Natural killer cell (primary cell): ENCODE measurements at regions not wholly inside any gene's neighbourhood (a gene's known extent, or its start where the extent isn't known, plus 50 kb on each side); places are given as distances from the start of the nearest gene placed in this dataset.

Experiments
- ATAC-seq, 3 donors: fragments of 150-1000 bp in 2 of 3; fragments of 200-7000 bp in 1 of 3; cut with Tn5 transposase; 1 replicate in 1 of 3; 2 replicates in 2 of 3; pipeline ENCODE4 v1.10.0; 2021; ENCODE audit warnings: mild to moderate bottlenecking in 2 of 3, moderate library complexity in 2 of 3
- DNase-seq, 2 donors: peaks; one replicate each; pipeline versions ENCODE4 v3.0.0 to v3.0.0-alpha.2; 2013 to 2021; ENCODE audit warnings: mixed read lengths in 1 of 2
- H3K27ac ChIP-seq: one replicate; pipeline ENCODE4 v1.5.1; 2013; ENCODE audit warnings: mild to moderate bottlenecking, low read length
- H3K27me3 ChIP-seq: one replicate; pipeline ENCODE4 v1.6.1; 2013; ENCODE audit warnings: low read length; ENCODE audit not compliant: control insufficient read depth, insufficient read depth
- H3K36me3 ChIP-seq: one replicate; pipeline ENCODE4 v1.6.1; 2013; ENCODE audit warnings: low read length; ENCODE audit not compliant: control insufficient read depth, insufficient read depth
- H3K4me1 ChIP-seq: one replicate; pipeline ENCODE4 v1.6.1; 2013; ENCODE audit warnings: low read length; ENCODE audit not compliant: control insufficient read depth, insufficient read depth
- H3K4me3 ChIP-seq: one replicate; pipeline ENCODE4 v1.5.1; 2013; ENCODE audit warnings: low read length
- H3K9me3 ChIP-seq: one replicate; pipeline ENCODE4 v1.6.1; 2013; ENCODE audit warnings: low read length; ENCODE audit not compliant: control insufficient read depth, insufficient read depth
- H3K27ac Mint-ChIP-seq, 2 donors: one replicate each; pipeline ENCODE4 v1.8.0; 2022; ENCODE audit warnings: mild to moderate bottlenecking in 2 of 2, mixed read lengths in 2 of 2, moderate library complexity in 1 of 2
- H3K27me3 Mint-ChIP-seq, 2 donors: one replicate each; pipeline ENCODE4 v1.8.0; 2022; ENCODE audit warnings: low read depth in 2 of 2, mixed read lengths in 2 of 2
- H3K36me3 Mint-ChIP-seq: one replicate; pipeline ENCODE4 v1.8.0; 2022; ENCODE audit warnings: mixed read lengths
- H3K4me1 Mint-ChIP-seq, 2 donors: one replicate each; pipeline ENCODE4 v1.8.0; 2022; ENCODE audit warnings: mixed read lengths in 2 of 2
- H3K4me3 Mint-ChIP-seq: one replicate; pipeline ENCODE4 v1.8.0; 2022; ENCODE audit warnings: mild to moderate bottlenecking, moderate library complexity, mixed read lengths
- H3K9me3 Mint-ChIP-seq, 2 donors: one replicate each; pipeline ENCODE4 v1.8.0; 2022; ENCODE audit warnings: mixed read lengths in 2 of 2
- WGBS: methylation state at CpG from one replicate; pipeline ENCODE4 v1.1.7; 2013; ENCODE audit warnings: missing lambda C conversion rate; ENCODE audit not compliant: insufficient coverage; 5-methylcytosine and 5-hydroxymethylcytosine counted together
- intact Hi-C: fragments of 100-400 bp; cut with micrococcal nuclease; formaldehyde crosslinking; loops from one replicate; pipeline ENCODE4 v1.14.2; 2022
- TF ChIP-seq, protein P1 (sequence below): fragments of 200-600 bp; IDR thresholded peaks from one replicate; pipeline ENCODE4 v1.8.0; 2022; ENCODE audit warnings: antibody characterized with exemption

DNA sequence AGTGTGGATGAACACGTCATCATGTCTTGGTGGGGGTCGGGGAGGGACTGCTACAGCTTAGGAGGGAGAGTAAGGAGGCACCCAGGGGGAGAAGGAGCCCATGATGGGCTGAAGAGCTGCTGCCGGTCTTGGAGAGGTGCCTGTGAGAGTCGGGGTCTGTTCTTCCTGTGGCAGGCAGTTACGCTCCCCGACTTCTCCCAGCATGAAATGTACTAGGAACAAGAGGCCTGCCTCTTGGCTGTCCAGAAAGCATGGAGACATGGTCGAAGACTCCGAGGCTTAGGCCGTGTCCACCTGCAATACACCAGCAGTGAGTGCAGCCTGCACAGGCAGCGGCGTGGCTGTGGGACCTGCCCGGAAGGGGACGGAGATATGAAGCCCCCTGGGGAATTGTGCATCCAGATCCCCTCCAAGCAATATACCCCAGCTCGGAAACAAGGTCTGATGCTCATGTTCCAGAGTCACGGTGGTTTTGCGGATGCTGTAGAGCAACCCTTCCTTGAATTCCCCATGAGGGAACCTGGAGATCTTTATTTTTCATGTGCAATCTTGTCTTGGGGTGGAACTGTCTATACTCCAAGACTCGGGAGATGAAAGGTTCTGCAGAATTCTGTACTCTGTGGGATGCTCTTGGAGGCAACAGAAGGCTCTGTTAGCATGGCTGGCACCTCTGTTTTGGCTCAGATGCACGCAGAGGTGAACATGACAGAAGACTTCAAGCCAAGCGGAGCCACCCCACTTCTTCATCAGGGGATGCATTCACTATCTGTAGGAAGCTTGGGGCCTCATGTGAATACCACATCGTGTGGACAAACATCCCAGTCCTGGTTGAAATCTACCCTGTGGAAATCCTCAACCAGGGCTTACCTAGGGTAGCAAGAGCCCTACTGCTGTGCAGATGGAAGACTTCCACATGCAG lies 374.9 kb upstream of the IRX4 start:
- no peak for DNase-seq
- no peak overlapping the region for H3K4me3 Mint-ChIP-seq
- Histone ChIP-seq H3K27me3 (no peaks in the 10 kb centered on the region), H3K4me1 (no peaks in the 10 kb centered on the region), H3K4me3 (no peak overlapping the region), H3K9me3 (no peaks in the 10 kb centered on the region), H3K36me3 (no peaks in the 10 kb centered on the region), H3K27ac (no peak overlapping the region)
- WGBS, result 86% methylated on average over 20 of the region's 20 CpGs
- TF ChIP-seq, protein P1, sequence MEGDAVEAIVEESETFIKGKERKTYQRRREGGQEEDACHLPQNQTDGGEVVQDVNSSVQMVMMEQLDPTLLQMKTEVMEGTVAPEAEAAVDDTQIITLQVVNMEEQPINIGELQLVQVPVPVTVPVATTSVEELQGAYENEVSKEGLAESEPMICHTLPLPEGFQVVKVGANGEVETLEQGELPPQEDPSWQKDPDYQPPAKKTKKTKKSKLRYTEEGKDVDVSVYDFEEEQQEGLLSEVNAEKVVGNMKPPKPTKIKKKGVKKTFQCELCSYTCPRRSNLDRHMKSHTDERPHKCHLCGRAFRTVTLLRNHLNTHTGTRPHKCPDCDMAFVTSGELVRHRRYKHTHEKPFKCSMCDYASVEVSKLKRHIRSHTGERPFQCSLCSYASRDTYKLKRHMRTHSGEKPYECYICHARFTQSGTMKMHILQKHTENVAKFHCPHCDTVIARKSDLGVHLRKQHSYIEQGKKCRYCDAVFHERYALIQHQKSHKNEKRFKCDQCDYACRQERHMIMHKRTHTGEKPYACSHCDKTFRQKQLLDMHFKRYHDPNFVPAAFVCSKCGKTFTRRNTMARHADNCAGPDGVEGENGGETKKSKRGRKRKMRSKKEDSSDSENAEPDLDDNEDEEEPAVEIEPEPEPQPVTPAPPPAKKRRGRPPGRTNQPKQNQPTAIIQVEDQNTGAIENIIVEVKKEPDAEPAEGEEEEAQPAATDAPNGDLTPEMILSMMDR, result no peak
- no peaks in the 10 kb centered on the region for H3K9me3 Mint-ChIP-seq
- no peak for ATAC-seq
- no peaks in the 10 kb centered on the region for H3K36me3 Mint-ChIP-seq
- intact Hi-C loops, result no loop called here
- H3K4me1 Mint-ChIP-seq, result no peaks in the 10 kb centered on the region
- no peak overlapping the region for H3K27ac Mint-ChIP-seq
- peaks cover 0 to under 1% of the 10 kb centered on the region in 2 donors for H3K27me3 Mint-ChIP-seq

DNA sequence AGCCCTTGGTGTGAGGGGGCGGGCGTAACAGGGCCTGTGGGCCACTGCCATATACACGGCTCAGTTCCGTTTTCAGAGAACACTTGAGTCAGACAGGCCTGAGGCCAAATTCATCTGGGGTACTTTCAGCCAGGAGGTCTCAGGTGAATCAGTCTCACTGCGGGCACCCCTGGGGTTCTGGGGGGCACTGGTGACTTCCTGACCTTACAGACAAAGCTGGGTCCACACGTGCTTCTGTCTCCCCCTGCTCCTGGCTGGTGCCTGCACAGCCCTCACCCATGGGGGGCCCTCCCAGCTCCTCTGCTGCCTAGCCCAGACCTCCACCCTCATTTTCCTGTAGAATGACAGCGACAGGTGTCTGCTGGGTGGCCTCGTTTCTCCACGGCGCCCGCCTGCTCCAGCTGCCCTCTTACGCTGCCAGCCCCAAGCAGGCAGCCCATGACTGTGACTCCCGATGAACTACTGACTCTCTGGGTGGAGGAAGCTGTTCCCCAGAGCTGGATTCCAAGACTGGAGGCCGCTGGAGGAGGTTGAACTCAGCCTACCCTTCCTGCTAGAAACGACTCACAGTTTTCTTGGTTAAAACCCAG lies 374.1 kb upstream of the IRX4 start:
- H3K36me3 ChIP-seq, result no peaks in the 10 kb centered on the region
- no peaks in the 10 kb centered on the region for H3K9me3 ChIP-seq
- 85% methylated on average over 14 of the region's 15 CpGs for WGBS
- Mint-ChIP-seq H3K27ac (no peak overlapping the region), H3K36me3 (no peaks in the 10 kb centered on the region), H3K4me3 (no peak overlapping the region), H3K27me3 (peaks cover 0 to 4% of the 10 kb centered on the region in 2 donors), H3K4me1 (no peaks in the 10 kb centered on the region), H3K9me3 (no peaks in the 10 kb centered on the region)
- no peaks in the 10 kb centered on the region for H3K27me3 ChIP-seq
- intact Hi-C loops, result no loop called here
- DNase-seq, result no peak
- TF ChIP-seq, protein P1, result no peak
- H3K27ac ChIP-seq, result no peak overlapping the region
- no peaks in the 10 kb centered on the region for H3K4me1 ChIP-seq
- no peak overlapping the region for H3K4me3 ChIP-seq
- no peak for ATAC-seq

DNA sequence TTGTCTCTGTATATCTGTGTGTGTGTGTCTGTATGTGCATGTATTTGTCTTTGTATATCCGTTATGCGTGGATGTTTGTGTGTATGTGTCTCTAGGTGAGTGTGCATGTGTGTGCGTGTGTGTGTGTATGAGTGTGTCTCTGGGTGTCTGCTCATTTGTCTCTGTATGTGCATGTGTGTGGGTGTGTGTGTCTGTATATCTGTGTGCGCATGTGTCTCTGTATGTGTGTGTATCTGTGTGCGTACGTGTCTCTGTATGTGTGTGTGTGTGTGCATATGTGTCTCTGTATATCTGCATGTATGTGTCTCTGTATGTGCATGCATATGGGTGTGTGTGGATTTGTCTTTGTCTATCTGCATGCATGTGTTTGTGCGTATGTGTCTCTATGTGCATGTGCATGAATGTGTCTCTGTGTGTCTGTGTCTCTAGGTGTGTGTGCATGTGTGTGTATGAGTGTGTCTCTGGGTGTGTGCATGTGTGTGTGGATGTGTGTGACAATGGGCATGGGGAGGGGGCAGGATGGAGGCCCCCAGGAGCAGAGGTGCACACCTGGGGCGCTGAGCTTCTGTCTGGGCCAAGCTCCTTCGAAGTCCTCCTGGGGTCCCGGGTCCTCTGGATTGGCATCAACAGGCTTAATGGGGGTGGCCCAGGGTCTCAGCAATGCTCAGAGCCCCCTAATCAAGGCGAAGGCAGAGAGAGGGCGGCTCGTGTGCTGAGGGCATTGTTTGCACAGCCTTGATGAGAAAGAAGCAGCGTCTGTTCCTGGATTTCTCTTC lies 373.4 kb upstream of the IRX4 start:
- no peak overlapping the region for H3K27ac ChIP-seq
- ATAC-seq (peak in 1 of 3 donors; percentile 17), DNase-seq (no peak)
- Mint-ChIP-seq H3K36me3 (no peaks in the 10 kb centered on the region), H3K9me3 (no peaks in the 10 kb centered on the region), H3K27ac (no peak overlapping the region), H3K4me3 (no peak overlapping the region), H3K27me3 (peaks cover 0 to 4% of the 10 kb centered on the region in 2 donors), H3K4me1 (no peaks in the 10 kb centered on the region)
- no peaks in the 10 kb centered on the region for H3K27me3 ChIP-seq
- TF ChIP-seq, protein P1, result no peak
- intact Hi-C loops, result no loop called here
- no peaks in the 10 kb centered on the region for H3K9me3 ChIP-seq
- H3K36me3 ChIP-seq, result no peaks in the 10 kb centered on the region
- WGBS, result 88% methylated on average over 14 of the region's 14 CpGs
- H3K4me3 ChIP-seq, result no peak overlapping the region
- H3K4me1 ChIP-seq, result no peaks in the 10 kb centered on the region
